Heart right ventricle (tissue), 16 donors: ENCODE measurements at regions not wholly inside any gene's neighbourhood (a gene's known extent, or its start where the extent isn't known, plus 50 kb on each side); places are given as distances from the start of the nearest gene placed in this dataset.

Experiments
- ATAC-seq, 8 donors: fragments of 200-7000 bp; cut with Tn5 transposase; one replicate each; pipeline ENCODE4 v1.9.1; 2020; ENCODE audit warnings: mild to moderate bottlenecking in 8 of 8, moderate library complexity in 8 of 8, moderate number of reproducible peaks in 1 of 8
- DNase-seq, 2 donors: peaks; one replicate each; pipeline ENCODE4 v3.0.0-alpha.2; 2020
- H3K27ac ChIP-seq, 10 donors: fragments of 200-600 bp; sonication (generic) in 2 of 10; one replicate each; pipeline versions ENCODE4 v1.5.0 to v1.8.0; 2020 to 2022; ENCODE audit warnings: mild to moderate bottlenecking in 3 of 10
- H3K27me3 ChIP-seq, 7 donors: fragments of 200-600 bp; one replicate each; pipeline ENCODE4 v1.8.0; 2021 to 2022; ENCODE audit warnings: mild to moderate bottlenecking in 2 of 7
- H3K36me3 ChIP-seq, 9 donors: fragments of 200-600 bp; sonication (generic) in 1 of 9; one replicate each; pipeline versions ENCODE4 v1.5.0 to v1.8.0; 2020 to 2022; ENCODE audit warnings: mild to moderate bottlenecking in 2 of 9
- H3K4me1 ChIP-seq, 9 donors: fragments of 200-600 bp; sonication (generic) in 1 of 9; one replicate each; pipeline versions ENCODE4 v1.5.0 to v1.8.0; 2020 to 2022; ENCODE audit warnings: mild to moderate bottlenecking in 4 of 9
- H3K4me3 ChIP-seq, 10 donors: fragments of 200-600 bp; sonication (generic) in 2 of 10; one replicate each; pipeline versions ENCODE4 v1.5.0 to v1.8.0; 2020 to 2022; ENCODE audit warnings: mild to moderate bottlenecking in 7 of 10, moderate library complexity in 2 of 10
- H3K9me3 ChIP-seq, 11 donors: fragments of 200-600 bp in 10 of 11; sonication (generic) in 2 of 11; one replicate each; pipeline versions ENCODE4 v1.5.0 to v1.8.0; 2013 to 2022; ENCODE audit warnings: mild to moderate bottlenecking in 2 of 11, control low read depth in 1 of 11, moderate library complexity in 1 of 11
- WGBS, 2 donors: extraction: QIAGEN DNeasy Blood & Tissue Kit; methylation state at CpG; one replicate each; pipeline ENCODE4 v1.1.7; 2013; ENCODE audit warnings: inconsistent platforms in 1 of 2; 5-methylcytosine and 5-hydroxymethylcytosine counted together
- intact Hi-C, 10 donors: fragments of 100-400 bp; cut with DNase I; formaldehyde crosslinking; loops; one replicate each; pipeline versions ENCODE4 v1.11.1 to v1.14.2; 2022
- TF ChIP-seq, protein P1 (sequence below), 9 donors: fragments of 200-600 bp; sonication (generic) in 2 of 9; IDR thresholded peaks; one replicate each; pipeline versions ENCODE4 v1.5.0 to v1.8.0; 2021 to 2022; ENCODE audit warnings: antibody characterized with exemption in 9 of 9, mild to moderate bottlenecking in 5 of 9, moderate library complexity in 1 of 9
- donor health status: Arrhythmogenic right ventricular cardiomyopathy.
- donor health status: ischemic (EF 13 %, LVEDD 7.1; RV severe dilation, severe dysfunction).
- donor health status: healthy with polysubstance abuse.
- donor health status: DM: no; HTN: yes; CAD: no.
- donor health status: DM: no; HTN: no; CAD: no.
- donor health status: ischemic (EF 25% LVEDD 6.9; RV normal size, moderate dysfunction).
- donor health status: ischemic (EF 25% LVEDD 5.7; RV mildly dilated, moderate dysfunction).
- donor health status: healthy.
- donor health status: DM: yes; HTN: yes; CAD: no.
- donor health status: Ischemic cardiomyopathy.
- donor health status: ischemic (EF 35%, LVEDD 5.7; RV mildly dilated, moderate dysfunction).
- donor health status: nonischemic (EF 11% LVEDD 7.7; RV severe dilation, severe dysfunction).
- donor health status: DM: yes; HTN: yes; CAD: no.
- donor health status: PGD.
- donor health status: ischemic (EF 29% LVEDD 5.4; RV normal size, mild dysfunction).
- donor health status: nonischemic (EF 23%, LVEDD 6.1; RV moderate dilation, normal function).

GRCh38 chr12:88314706-88315105 is 172.6 kb downstream of the TMTC3 start:
- DNase-seq (no peak), ATAC-seq (no peak)
- Histone ChIP-seq H3K27me3 (no peaks in the 10 kb centered on the region), H3K4me3 (no peak overlapping the region), H3K9me3 (no peaks in the 10 kb centered on the region), H3K4me1 (peaks cover 0 to 16% (median 3%) of the 10 kb centered on the region in 9 donors), H3K36me3 (no peaks in the 10 kb centered on the region), H3K27ac (no peak overlapping the region)
- TF ChIP-seq, protein P1, sequence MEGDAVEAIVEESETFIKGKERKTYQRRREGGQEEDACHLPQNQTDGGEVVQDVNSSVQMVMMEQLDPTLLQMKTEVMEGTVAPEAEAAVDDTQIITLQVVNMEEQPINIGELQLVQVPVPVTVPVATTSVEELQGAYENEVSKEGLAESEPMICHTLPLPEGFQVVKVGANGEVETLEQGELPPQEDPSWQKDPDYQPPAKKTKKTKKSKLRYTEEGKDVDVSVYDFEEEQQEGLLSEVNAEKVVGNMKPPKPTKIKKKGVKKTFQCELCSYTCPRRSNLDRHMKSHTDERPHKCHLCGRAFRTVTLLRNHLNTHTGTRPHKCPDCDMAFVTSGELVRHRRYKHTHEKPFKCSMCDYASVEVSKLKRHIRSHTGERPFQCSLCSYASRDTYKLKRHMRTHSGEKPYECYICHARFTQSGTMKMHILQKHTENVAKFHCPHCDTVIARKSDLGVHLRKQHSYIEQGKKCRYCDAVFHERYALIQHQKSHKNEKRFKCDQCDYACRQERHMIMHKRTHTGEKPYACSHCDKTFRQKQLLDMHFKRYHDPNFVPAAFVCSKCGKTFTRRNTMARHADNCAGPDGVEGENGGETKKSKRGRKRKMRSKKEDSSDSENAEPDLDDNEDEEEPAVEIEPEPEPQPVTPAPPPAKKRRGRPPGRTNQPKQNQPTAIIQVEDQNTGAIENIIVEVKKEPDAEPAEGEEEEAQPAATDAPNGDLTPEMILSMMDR (IDR thresholded peaks at IDR 0.05): no peak
- intact Hi-C loops: loop anchor here in 1 of 10 donors (5.0 kb wide), 1 partner anchor 103 kb away; no protein-coding TSS in a partner anchor
- 91 to 95% methylated on average over 4 of the region's 4 CpGs for WGBS, 2 donors

DNA sequence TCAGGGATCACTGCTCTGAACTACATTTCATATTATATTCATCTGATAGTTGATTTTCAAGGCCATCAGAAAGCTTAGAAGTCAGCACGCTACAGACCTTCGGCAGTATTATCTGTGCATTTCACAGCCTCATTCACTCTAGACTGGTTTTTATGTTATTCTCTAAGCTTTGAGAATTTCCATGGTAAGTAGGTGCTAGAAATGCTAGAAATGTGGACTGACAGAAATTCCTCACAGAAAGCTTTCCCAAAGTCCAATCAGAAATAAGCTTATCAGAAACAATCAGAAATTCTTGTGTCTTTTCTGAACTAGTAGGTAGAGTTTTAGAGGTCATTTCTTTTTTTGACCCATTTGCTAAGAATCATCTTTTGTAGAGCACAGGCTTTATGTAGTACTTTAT is 176.6 kb downstream of the TMTC3 start:
- ATAC-seq (no peak), DNase-seq (no peak)
- no peaks in the 10 kb centered on the region for H3K4me1 ChIP-seq
- no peak overlapping the region for H3K4me3 ChIP-seq
- H3K36me3 ChIP-seq: no peaks in the 10 kb centered on the region
- H3K27me3 ChIP-seq: no peaks in the 10 kb centered on the region
- intact Hi-C loops: no loop called here
- 63 to 90% methylated on average over 2 of the region's 2 CpGs for WGBS, 2 donors
- TF ChIP-seq, protein P1 (IDR thresholded peaks at IDR 0.05): no peak
- no peak overlapping the region for H3K27ac ChIP-seq
- H3K9me3 ChIP-seq: no peaks in the 10 kb centered on the region

- TF ChIP-seq, protein P1 (IDR thresholded peaks at IDR 0.05): no peak
- no peak for DNase-seq
- Histone ChIP-seq H3K36me3 (no peaks in the 10 kb centered on the region), H3K4me3 (no peak overlapping the region), H3K27me3 (no peaks in the 10 kb centered on the region), H3K9me3 (no peaks in the 10 kb centered on the region), H3K4me1 (peaks cover 0 to 15% (median 0%) of the 10 kb centered on the region in 9 donors), H3K27ac (peak overlapping the region in 8 of 10 donors; percentile 27 to 80 (median 60))
- peak in 6 of 8 donors; percentile 67 to 72 (median 70) for ATAC-seq
- WGBS, 2 donors: 61 to 71% methylated on average over 1 of the region's 1 CpG
- intact Hi-C loops: loop anchor here in 1 of 10 donors (10.0 kb wide), 1 partner anchor 250 kb away; no protein-coding TSS in a partner anchor
Observed at GRCh38 chr12:88325076-88325815, 183.1 kb downstream of the TMTC3 start.

GRCh38 chr12:88325816-88326189 is 183.7 kb downstream of the TMTC3 start:
- Histone ChIP-seq H3K9me3 (no peaks in the 10 kb centered on the region), H3K4me1 (peaks cover 0 to 15% (median 0%) of the 10 kb centered on the region in 9 donors), H3K36me3 (no peaks in the 10 kb centered on the region), H3K4me3 (no peak overlapping the region), H3K27me3 (no peaks in the 10 kb centered on the region), H3K27ac (peak overlapping the region in 7 of 10 donors; percentile 27 to 80 (median 64))
- ATAC-seq: peak in 4 of 8 donors; percentile 41 to 68 (median 62)
- WGBS, 2 donors: 42 to 47% methylated on average over 4 of the region's 4 CpGs
- TF ChIP-seq, protein P1 (IDR thresholded peaks at IDR 0.05): no peak
- DNase-seq: no peak
- intact Hi-C loops: loop anchor here in 1 of 10 donors (10.0 kb wide), 1 partner anchor 249 kb away; no protein-coding TSS in a partner anchor
